Middle frontal gyrus (tissue), 1 donor: ENCODE measurements at regions not wholly inside any gene's neighbourhood (a gene's known extent, or its start where the extent isn't known, plus 50 kb on each side); places are given as distances from the start of the nearest gene placed in this dataset.
"Not testable (repeated sequence)": the region's sequence is repeated elsewhere in the genome, so short reads cannot be mapped to it uniquely, and the experiment has no call there.

Experiments
- DNase-seq: peaks from one replicate; pipeline ENCODE4 v3.0.0-alpha.2; 2015; ENCODE audit warnings: low spot score; ENCODE audit errors: extremely low spot score

DNA sequence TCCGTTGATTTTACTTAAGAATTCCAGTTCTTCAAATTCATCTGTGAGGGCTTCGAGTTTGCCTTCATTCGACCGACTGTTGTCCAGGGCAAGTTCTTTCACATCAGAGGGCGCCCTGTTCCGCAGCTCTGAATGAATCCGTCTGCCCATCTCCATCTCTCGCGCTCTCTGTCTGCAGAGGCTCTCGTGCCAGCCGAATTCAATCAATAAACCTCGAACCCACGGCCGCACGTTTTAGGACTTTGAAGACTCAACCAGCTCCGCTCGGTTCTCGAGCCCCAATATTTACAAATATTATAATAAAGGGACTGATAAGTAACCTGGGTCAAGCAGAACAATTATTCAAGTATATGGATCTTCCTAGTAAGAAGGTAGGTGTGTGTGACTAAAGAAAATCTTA lies 556.4 kb upstream of the SMIM31 start:
- no peak for DNase-seq

GRCh38 chr4:164203476-164203875 lies 550.5 kb upstream of the SMIM31 start:
- DNase-seq = no peak

GRCh38 chr4:164204434-164204833 lies 549.5 kb upstream of the SMIM31 start:
- no peak for DNase-seq

- no peak for DNase-seq
Measured at GRCh38 chr4:164207460-164207859, 546.5 kb upstream of the SMIM31 start.

GRCh38 chr4:164210377-164210776 lies 543.6 kb upstream of the SMIM31 start:
- DNase-seq = no peak

- no peak for DNase-seq
Measured at GRCh38 chr4:164212134-164212533, 541.8 kb upstream of the SMIM31 start.

DNA sequence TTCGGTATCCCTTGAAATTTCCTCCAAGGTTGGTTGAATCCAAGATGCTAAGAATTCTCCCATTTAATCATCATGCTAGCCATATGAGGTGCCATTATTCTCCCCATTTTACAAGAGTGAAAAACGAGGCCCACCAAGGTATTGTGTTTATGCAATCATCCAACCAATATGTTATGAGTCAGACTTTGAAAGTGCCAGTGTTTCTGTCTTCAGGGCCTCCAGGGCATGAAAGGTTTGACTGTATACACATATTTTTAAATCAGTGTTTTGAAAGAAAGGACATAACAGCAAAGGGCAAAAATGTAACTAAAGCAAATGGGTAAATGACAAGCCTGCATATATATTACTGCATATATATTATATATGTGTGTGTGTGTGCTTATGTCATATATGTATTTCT lies 541.2 kb upstream of the SMIM31 start:
- no peak for DNase-seq

- no peak for DNase-seq
Measured at GRCh38 chr4:164215113-164215741, 538.7 kb upstream of the SMIM31 start.

DNA sequence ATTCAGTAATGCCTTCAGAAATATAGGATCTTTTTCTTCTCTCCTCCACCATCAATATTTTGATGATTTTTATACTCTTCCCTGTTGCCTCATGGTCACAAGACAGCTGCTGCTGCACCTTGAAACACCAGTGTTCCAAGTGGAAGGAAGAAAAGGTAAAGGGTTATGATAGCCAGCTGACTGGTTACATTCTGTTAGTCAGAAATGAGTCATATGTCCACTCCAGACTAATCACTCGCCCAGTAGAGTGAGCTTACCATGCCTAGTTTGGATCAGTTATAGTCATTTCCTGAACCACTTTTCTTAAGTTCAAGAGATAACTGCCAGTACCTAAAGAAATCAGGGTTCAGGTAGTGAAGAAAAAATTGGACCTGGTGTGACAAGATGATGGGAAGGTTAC lies 532.3 kb upstream of the SMIM31 start:
- DNase-seq = no peak

DNA sequence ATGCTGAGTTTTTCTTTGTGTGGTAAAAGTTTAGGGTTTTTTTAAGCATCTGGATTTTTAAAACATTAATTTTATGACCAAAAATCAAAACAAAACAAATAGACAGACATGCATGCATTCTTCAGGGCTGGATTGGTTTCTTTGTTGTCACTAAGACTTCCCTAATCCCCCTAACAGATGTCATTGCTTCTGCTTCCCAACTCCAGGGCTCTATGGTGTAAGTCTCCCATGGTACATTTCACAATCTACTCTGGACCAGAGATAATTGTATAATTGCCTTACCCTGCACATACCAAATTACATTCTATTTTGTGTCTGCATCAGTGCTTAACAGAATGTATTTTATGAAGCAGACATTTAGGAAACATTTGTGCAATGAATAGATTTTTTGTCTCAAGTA lies 529.1 kb upstream of the SMIM31 start:
- DNase-seq = no peak

GRCh38 chr4:164229255-164229654 lies 524.7 kb upstream of the SMIM31 start:
- no peak for DNase-seq

DNA sequence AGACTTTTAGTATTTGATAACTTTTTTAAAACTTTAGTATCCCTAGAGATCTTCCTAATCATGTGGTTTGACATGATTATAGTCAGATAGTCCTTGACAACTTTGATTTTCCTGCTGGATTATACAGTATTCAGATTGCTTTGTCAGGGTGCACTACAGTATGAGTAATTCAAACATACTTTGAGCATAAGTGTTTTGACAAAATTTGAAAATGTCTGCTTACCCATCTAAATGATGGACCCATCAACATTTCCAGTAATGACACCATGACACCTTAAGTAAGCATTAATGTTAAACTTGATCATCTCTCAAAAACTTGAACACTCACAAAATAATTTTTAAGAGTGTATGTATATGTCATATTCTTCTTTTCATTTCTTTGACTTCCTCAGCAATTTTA lies 514.5 kb upstream of the SMIM31 start:
- DNase-seq = no peak

GRCh38 chr4:164239976-164240375 lies 514.0 kb upstream of the SMIM31 start:
- DNase-seq = no peak

DNA sequence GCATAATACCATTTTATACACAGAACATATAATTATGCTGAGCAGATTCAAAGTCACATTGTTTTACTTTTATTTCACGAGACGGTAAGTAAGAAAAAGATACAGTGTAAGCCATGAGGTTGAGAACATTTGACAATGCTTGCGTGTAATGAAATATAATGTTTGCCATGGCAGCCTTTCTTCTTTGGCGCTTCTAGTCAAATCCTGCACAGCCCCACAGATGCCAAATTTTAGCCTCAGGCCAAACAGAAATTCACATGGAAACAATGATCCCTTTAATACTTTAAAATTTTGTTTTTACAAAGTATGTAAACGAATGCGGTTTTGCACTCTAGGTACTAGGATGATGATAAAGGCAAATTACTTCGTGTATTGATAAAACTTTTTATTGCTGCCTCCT lies 502.7 kb upstream of the SMIM31 start:
- no peak for DNase-seq

GRCh38 chr4:164252286-164252685 lies 501.6 kb upstream of the SMIM31 start:
- DNase-seq = peak; percentile 23

DNA sequence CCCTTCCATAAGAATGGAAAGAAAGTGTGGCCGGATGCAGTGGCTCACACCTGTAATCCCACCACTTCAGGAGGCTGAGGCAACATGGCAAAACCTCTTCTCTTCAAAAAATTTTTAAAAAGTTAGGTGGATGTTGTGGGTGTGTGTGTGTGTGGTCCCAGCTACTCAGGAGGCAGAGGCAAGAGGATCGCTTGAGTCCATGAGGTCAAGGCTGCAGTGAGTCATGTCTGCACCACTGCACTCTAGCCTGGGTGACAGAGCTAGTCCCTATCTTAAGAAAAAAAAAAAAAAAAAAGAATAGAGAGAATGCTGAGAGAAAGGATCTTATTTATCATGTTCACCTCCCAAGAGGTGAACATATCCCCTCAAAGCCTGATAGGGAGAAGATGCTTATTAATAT lies 492.1 kb upstream of the SMIM31 start:
- DNase-seq = no peak

- not testable (repeated sequence) for DNase-seq
Measured at GRCh38 chr4:164262508-164262907, 491.4 kb upstream of the SMIM31 start.

DNA sequence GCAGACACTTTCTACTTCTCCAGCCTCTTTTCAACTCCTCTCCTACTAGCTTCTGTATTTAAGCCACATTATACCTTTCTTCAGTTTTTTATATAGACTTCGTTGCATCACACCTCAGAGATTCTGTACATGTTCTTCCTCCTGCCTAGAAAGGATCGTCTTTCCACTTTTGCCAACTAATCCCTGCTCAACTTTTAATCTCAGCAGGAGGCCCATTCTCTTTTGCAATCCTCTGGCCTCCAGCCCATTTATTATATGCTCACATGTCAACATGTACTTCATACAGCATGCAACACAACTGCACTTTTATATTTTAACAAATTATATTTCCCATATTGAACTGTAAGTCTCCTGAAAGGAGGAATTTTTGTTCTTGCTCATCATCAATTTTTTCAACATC lies 476.5 kb upstream of the SMIM31 start:
- DNase-seq = not testable (repeated sequence)

GRCh38 chr4:164287173-164287572 lies 466.8 kb upstream of the SMIM31 start:
- no peak for DNase-seq

DNA sequence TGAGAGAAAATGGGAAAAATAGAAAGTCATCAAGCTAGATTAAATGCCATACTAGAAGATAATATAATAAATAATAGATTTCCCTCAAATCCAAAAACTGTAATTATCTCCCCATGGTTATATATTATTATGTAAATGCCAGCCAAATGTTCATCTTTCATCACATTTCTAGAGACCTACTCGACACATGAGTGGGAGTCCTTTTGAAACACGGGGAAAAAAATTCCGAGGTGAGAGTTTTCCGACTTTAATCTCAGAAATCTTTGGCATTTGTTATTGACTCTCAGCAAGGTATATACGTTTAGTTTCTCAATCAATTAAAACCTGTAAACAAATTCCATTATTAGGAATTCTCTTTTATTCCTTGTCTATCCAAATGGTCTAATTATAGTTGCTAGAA lies 465.4 kb upstream of the SMIM31 start:
- no peak for DNase-seq

- DNase-seq = no peak
Measured at GRCh38 chr4:164293203-164293602, 460.7 kb upstream of the SMIM31 start.

DNA sequence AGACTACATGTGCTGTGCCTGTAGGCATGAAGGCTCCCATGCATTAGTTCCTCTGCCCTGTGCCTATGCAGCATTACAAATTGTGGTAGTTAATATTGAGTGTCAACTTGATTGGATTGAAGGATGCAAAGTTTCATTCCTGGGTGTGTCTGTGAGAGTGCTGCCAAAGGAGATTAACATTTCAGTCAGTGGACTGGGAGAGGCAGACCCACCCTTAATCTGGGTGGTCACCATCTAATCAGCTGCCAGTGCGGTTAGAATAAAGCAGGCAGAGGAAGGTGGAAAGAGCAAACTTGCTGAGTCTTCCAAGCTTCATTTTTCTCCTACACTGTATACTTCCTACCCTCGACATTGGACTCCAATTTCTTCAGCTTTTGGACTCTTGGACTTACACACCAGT lies 460.2 kb upstream of the SMIM31 start:
- no peak for DNase-seq

DNA sequence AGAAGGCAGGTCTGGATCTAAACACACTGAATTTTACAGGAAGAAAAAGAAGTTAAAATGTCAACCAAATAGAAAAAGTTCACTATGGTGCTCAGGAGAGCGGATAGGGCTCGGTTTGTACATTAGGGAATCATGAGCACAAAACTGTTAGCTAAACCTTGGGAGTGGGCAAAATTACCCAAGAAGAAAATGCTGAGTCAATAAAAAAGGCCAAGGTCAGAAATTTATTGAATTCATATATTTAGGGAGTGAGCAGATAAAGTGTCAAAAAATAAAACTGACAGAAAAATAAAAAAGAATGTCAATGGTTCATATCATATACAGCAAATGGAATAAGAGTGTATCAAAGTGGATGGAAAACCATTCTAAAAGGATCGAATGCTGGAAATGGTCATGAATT lies 452.5 kb upstream of the SMIM31 start:
- no peak for DNase-seq

DNA sequence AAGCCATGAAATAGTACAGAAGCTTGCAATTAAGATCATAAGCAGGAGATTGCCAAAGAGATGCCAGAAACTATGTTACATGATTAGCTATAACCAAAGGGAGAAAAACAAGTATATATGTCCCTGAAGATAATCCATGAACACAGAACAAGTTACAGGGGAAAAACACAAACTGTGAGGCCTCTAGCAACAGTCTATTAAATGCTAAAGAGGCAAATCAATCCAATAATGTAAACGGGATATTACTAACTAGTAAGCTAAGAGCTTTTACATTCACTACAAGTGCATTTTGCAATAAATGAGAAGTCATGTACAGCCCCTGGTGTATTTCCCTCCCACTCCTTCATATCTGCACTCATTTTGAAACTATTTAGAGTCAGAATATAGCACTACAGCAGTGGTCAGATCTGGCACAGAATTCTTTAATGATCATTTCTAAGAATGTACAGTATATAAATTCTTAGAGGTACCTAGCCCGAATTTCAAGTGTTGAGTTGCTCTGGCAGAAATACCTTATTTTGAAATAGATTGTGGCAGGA lies 449.8 kb upstream of the SMIM31 start:
- DNase-seq = no peak
